Endodermal cell (in vitro differentiated cells): ENCODE measurements at regions not wholly inside any gene's neighbourhood (a gene's known extent, or its start where the extent isn't known, plus 50 kb on each side); places are given as distances from the start of the nearest gene placed in this dataset.
A peak's percentile ranks its signal among the peaks of the same experiment; 100 is the strongest.

Experiments
- DNase-seq: peaks from one replicate; pipeline ENCODE4 v3.0.0-alpha.2; 2017
- H3K27ac ChIP-seq: 2 replicates; pipeline ENCODE4 v1.5.1; 2013; ENCODE audit warnings: mild to moderate bottlenecking, low read depth, low read length, moderate library complexity
- H3K27me3 ChIP-seq: 2 replicates; pipeline ENCODE4 v1.6.1; 2013; ENCODE audit warnings: mild to moderate bottlenecking, low read length, moderate library complexity; ENCODE audit not compliant: insufficient read depth, control insufficient read depth, poor library complexity, severe bottlenecking
- H3K36me3 ChIP-seq: 2 replicates; pipeline ENCODE4 v1.7.0; 2013; ENCODE audit warnings: mild to moderate bottlenecking, low read length, moderate library complexity; ENCODE audit not compliant: control insufficient read depth, insufficient read depth
- H3K4me1 ChIP-seq: one replicate; pipeline ENCODE4 v1.7.0; 2013; ENCODE audit warnings: low read length; ENCODE audit not compliant: control insufficient read depth, insufficient read depth
- H3K4me3 ChIP-seq: 2 replicates; pipeline ENCODE4 v1.5.1; 2013; ENCODE audit warnings: mild to moderate bottlenecking, low read length, moderate library complexity
- H3K9ac ChIP-seq: 2 replicates; pipeline ENCODE4 v1.6.1; 2013; ENCODE audit warnings: mild to moderate bottlenecking, low read length, moderate library complexity; ENCODE audit not compliant: poor library complexity, severe bottlenecking; ENCODE audit errors: extremely low read depth
- H3K9me3 ChIP-seq: 2 replicates; pipeline ENCODE4 v1.6.1; 2013; ENCODE audit warnings: mild to moderate bottlenecking, low read length, moderate library complexity; ENCODE audit not compliant: control insufficient read depth
- H3K27ac Mint-ChIP-seq: 2 replicates; pipeline ENCODE4 v1.8.0; 2020; ENCODE audit warnings: mixed read lengths
- H3K27me3 Mint-ChIP-seq: 2 replicates; pipeline ENCODE4 v1.8.0; 2021; ENCODE audit warnings: mild to moderate bottlenecking, mixed read lengths; ENCODE audit not compliant: insufficient read depth
- H3K36me3 Mint-ChIP-seq: 2 replicates; pipeline ENCODE4 v1.8.0; 2020; ENCODE audit warnings: low read depth, mixed read lengths
- H3K4me1 Mint-ChIP-seq: 2 replicates; pipeline ENCODE4 v1.8.0; 2020; ENCODE audit warnings: mixed read lengths
- H3K4me3 Mint-ChIP-seq: 2 replicates; pipeline ENCODE4 v1.8.0; 2020; ENCODE audit warnings: mild to moderate bottlenecking, moderate library complexity, mixed read lengths
- H3K9me3 Mint-ChIP-seq: 2 replicates; pipeline ENCODE4 v1.8.0; 2020; ENCODE audit warnings: mild to moderate bottlenecking, mixed read lengths
- WGBS, 2 experiments: methylation state at CpG; one replicate each; pipeline versions ENCODE4 v1.1.5 to v1.1.7; 2013; ENCODE audit warnings: missing lambda C conversion rate in 2 of 2, mixed read lengths in 1 of 2; ENCODE audit not compliant: insufficient coverage in 1 of 2, insufficient read length in 1 of 2; 5-methylcytosine and 5-hydroxymethylcytosine counted together
- TF ChIP-seq, protein P1 (sequence below): fragments of 200-600 bp; sonication (generic); conservative IDR thresholded peaks from 2 replicates; pipeline ENCODE4 v1.5.0; 2021; ENCODE audit warnings: antibody characterized with exemption, mild to moderate bottlenecking

DNA sequence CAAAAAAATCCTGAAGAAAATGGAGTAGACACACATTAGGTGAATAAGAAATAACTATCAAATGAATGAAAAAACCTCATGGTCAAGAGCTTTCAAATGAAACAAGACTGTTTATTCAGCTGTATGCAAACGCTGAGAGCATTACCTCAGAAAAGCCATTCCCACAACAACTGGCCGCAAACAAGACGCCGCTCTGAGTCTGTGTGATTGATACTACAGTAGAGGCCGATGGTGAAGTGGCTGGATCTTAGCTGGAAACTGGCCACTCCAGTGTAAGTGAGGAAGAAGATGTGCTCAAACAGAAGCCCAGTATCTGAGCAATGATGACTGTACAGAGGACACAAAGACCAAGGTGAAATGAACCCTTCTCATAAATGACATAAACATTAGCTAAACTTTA is 252.4 kb upstream of the GHITM start:
- H3K9ac ChIP-seq: no peak overlapping the region
- no peak overlapping the region for H3K4me3 ChIP-seq
- no peaks in the 10 kb centered on the region for H3K36me3 ChIP-seq
- Mint-ChIP-seq H3K4me1 (peaks cover 40% of the 10 kb centered on the region), H3K9me3 (no peaks in the 10 kb centered on the region), H3K4me3 (no peak overlapping the region), H3K27me3 (no peaks in the 10 kb centered on the region), H3K36me3 (no peaks in the 10 kb centered on the region), H3K27ac (no peak overlapping the region)
- H3K27ac ChIP-seq: no peak overlapping the region
- no peaks in the 10 kb centered on the region for H3K27me3 ChIP-seq
- no peaks in the 10 kb centered on the region for H3K9me3 ChIP-seq
- 80 to 100% methylated on average over 1 to 5 of the region's 5 CpGs for WGBS, 2 experiments
- peaks cover 11% of the 10 kb centered on the region for H3K4me1 ChIP-seq
- no peak for DNase-seq
- TF ChIP-seq, protein P1, sequence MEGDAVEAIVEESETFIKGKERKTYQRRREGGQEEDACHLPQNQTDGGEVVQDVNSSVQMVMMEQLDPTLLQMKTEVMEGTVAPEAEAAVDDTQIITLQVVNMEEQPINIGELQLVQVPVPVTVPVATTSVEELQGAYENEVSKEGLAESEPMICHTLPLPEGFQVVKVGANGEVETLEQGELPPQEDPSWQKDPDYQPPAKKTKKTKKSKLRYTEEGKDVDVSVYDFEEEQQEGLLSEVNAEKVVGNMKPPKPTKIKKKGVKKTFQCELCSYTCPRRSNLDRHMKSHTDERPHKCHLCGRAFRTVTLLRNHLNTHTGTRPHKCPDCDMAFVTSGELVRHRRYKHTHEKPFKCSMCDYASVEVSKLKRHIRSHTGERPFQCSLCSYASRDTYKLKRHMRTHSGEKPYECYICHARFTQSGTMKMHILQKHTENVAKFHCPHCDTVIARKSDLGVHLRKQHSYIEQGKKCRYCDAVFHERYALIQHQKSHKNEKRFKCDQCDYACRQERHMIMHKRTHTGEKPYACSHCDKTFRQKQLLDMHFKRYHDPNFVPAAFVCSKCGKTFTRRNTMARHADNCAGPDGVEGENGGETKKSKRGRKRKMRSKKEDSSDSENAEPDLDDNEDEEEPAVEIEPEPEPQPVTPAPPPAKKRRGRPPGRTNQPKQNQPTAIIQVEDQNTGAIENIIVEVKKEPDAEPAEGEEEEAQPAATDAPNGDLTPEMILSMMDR: no peak

DNA sequence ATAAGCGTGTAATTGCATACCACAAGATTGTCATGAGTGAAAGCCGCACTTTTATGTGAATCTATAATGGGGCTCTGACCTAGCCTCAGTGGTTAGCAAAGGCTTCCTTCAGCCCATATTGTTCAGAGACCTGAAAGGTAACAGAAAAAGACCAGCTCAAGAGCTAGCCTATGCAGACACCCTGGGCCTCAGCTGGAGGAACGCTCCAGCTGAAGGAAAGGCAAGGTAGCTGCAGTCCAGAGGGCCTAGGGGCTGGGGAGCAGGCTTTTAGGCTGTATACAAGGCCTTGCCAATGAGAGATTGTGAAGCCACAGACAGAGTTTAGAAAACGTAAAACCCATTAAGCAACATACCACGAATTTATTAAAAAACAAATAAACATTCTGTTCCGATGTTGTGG is 246.6 kb upstream of the GHITM start:
- no peak overlapping the region for H3K27ac Mint-ChIP-seq
- no peaks in the 10 kb centered on the region for H3K36me3 ChIP-seq
- peaks cover 19% of the 10 kb centered on the region for H3K4me1 ChIP-seq
- H3K27me3 ChIP-seq: no peaks in the 10 kb centered on the region
- no peak overlapping the region for H3K4me3 Mint-ChIP-seq
- no peaks in the 10 kb centered on the region for H3K36me3 Mint-ChIP-seq
- DNase-seq: no peak
- H3K9me3 ChIP-seq: no peaks in the 10 kb centered on the region
- no peak overlapping the region for H3K9ac ChIP-seq
- H3K4me3 ChIP-seq: no peak overlapping the region
- no peak overlapping the region for H3K27ac ChIP-seq
- no peaks in the 10 kb centered on the region for H3K27me3 Mint-ChIP-seq
- 80 to 100% methylated on average over 2 to 4 of the region's 6 CpGs for WGBS, 2 experiments
- H3K4me1 Mint-ChIP-seq: peaks cover 36% of the 10 kb centered on the region
- TF ChIP-seq, protein P1: no peak
- H3K9me3 Mint-ChIP-seq: no peaks in the 10 kb centered on the region

DNA sequence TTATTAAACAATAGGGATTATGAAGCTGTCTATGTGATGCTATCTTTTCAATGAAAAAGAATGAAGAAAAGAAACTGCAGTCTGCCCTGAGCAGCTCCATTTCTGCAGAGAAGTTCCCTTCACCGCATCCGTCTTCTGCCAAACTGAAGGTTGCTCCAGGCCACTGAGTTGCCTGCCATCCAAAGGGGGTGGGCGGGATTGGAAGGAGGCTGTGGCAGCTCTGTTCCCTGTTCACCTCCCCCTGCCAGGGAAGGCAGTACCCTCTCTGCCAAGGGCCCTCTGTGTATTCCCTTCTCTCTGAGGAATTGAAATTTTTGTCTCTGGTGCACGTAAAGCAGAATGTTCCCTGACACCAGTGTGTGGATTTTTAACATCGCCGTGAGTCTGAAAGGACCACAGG is 243.1 kb upstream of the GHITM start:
- H3K4me3 Mint-ChIP-seq: no peak overlapping the region
- peaks cover 23% of the 10 kb centered on the region for H3K4me1 Mint-ChIP-seq
- DNase-seq: peak; percentile 45
- no peak overlapping the region for H3K9ac ChIP-seq
- H3K27ac Mint-ChIP-seq: no peak overlapping the region
- no peak overlapping the region for H3K27ac ChIP-seq
- H3K36me3 ChIP-seq: no peaks in the 10 kb centered on the region
- H3K36me3 Mint-ChIP-seq: peaks cover 5% of the 10 kb centered on the region
- 80 to 95% methylated on average over 1 to 6 of the region's 6 CpGs for WGBS, 2 experiments
- TF ChIP-seq, protein P1: no peak
- peaks cover 9% of the 10 kb centered on the region for H3K4me1 ChIP-seq
- H3K9me3 Mint-ChIP-seq: peaks cover 16% of the 10 kb centered on the region
- no peaks in the 10 kb centered on the region for H3K27me3 ChIP-seq
- no peaks in the 10 kb centered on the region for H3K27me3 Mint-ChIP-seq
- H3K4me3 ChIP-seq: no peak overlapping the region
- no peaks in the 10 kb centered on the region for H3K9me3 ChIP-seq
